ENCODE measurements at regions not wholly inside any gene's neighbourhood (a gene's known extent, or its start where the extent isn't known, plus 50 kb on each side); places are given as distances from the start of the nearest gene placed in this dataset.

- no peak for DNase-seq (ENCODE audit: low read depth, low spot score)
Observed at GRCh38 chr6:47360388-47360787, 50.7 kb upstream of the TNFRSF21 start.

GRCh38 chr6:47362857-47363461 lies 53.3 kb upstream of the TNFRSF21 start:
- no peak for DNase-seq (ENCODE audit: low read depth, low spot score)

GRCh38 chr6:47363736-47364135 lies 54.0 kb upstream of the TNFRSF21 start:
- DNase-seq (ENCODE audit: low read depth, low spot score): no peak

- no peak for DNase-seq (ENCODE audit: low read depth, low spot score)
Observed at GRCh38 chr6:47366335-47366890, 56.7 kb upstream of the TNFRSF21 start.

- DNase-seq (ENCODE audit: low read depth, low spot score): no peak
Observed at GRCh38 chr6:47371139-47371869, 61.6 kb upstream of the TNFRSF21 start.

- DNase-seq (ENCODE audit: low read depth, low spot score): no peak
Observed at GRCh38 chr6:47371870-47372255, 62.2 kb upstream of the TNFRSF21 start.

- DNase-seq (ENCODE audit: low read depth, low spot score): no peak
Observed at GRCh38 chr6:47372318-47372717, 62.6 kb upstream of the TNFRSF21 start.

- DNase-seq (ENCODE audit: low read depth, low spot score): no peak
Observed at GRCh38 chr6:47375426-47375825, 65.7 kb upstream of the TNFRSF21 start.

GRCh38 chr6:47376930-47377329 lies 67.2 kb upstream of the TNFRSF21 start:
- DNase-seq (ENCODE audit: low read depth, low spot score): no peak

- no peak for DNase-seq (ENCODE audit: low read depth, low spot score)
Observed at GRCh38 chr6:47377971-47378370, 68.3 kb upstream of the TNFRSF21 start.

- no peak for DNase-seq (ENCODE audit: low read depth, low spot score)
Observed at GRCh38 chr6:47379328-47379727, 69.6 kb upstream of the TNFRSF21 start.

GRCh38 chr6:47380251-47380650 lies 70.5 kb upstream of the TNFRSF21 start:
- DNase-seq (ENCODE audit: low read depth, low spot score): no peak

GRCh38 chr6:47381036-47381435 lies 71.3 kb upstream of the TNFRSF21 start:
- DNase-seq (ENCODE audit: low read depth, low spot score): no peak

- DNase-seq (ENCODE audit: low read depth, low spot score): no peak
Observed at GRCh38 chr6:47383360-47383759, 73.7 kb upstream of the TNFRSF21 start.

GRCh38 chr6:47391675-47392074 lies 82.0 kb upstream of the TNFRSF21 start:
- DNase-seq (ENCODE audit: low read depth, low spot score): no peak

GRCh38 chr6:47392251-47392650 lies 82.5 kb upstream of the TNFRSF21 start:
- no peak for DNase-seq (ENCODE audit: low read depth, low spot score)

- no peak for DNase-seq (ENCODE audit: low read depth, low spot score)
Observed at GRCh38 chr6:47396401-47397069, 81.1 kb upstream of the CD2AP start.

GRCh38 chr6:47400581-47400980 lies 77.0 kb upstream of the CD2AP start:
- DNase-seq (ENCODE audit: low read depth, low spot score): no peak

GRCh38 chr6:47402081-47402480 lies 75.5 kb upstream of the CD2AP start:
- DNase-seq (ENCODE audit: low read depth, low spot score): no peak

- no peak for DNase-seq (ENCODE audit: low read depth, low spot score)
Observed at GRCh38 chr6:47403056-47403455, 74.5 kb upstream of the CD2AP start.

- DNase-seq (ENCODE audit: low read depth, low spot score): no peak
Observed at GRCh38 chr6:47403801-47404200, 73.8 kb upstream of the CD2AP start.

GRCh38 chr6:47404435-47404834 lies 73.2 kb upstream of the CD2AP start:
- DNase-seq (ENCODE audit: low read depth, low spot score): no peak

- DNase-seq (ENCODE audit: low read depth, low spot score): no peak
Observed at GRCh38 chr6:47405273-47405672, 72.3 kb upstream of the CD2AP start.
